Skeletal muscle cell (primary cell): ENCODE measurements at regions not wholly inside any gene's neighbourhood (a gene's known extent, or its start where the extent isn't known, plus 50 kb on each side); places are given as distances from the start of the nearest gene placed in this dataset.
"Not testable (repeated sequence)": the region's sequence is repeated elsewhere in the genome, so short reads cannot be mapped to it uniquely, and the experiment has no call there.

Source experiments
- DNase-seq: peaks from one replicate; pipeline ENCODE4 v3.0.0-alpha.2; 2010; ENCODE audit warnings: low read depth
- H3K4me3 ChIP-seq: 2 replicates; pipeline ENCODE4 v1.5.1; 2011; ENCODE audit warnings: low read depth, mild to moderate bottlenecking, control low read depth, low read length, moderate library complexity

DNA sequence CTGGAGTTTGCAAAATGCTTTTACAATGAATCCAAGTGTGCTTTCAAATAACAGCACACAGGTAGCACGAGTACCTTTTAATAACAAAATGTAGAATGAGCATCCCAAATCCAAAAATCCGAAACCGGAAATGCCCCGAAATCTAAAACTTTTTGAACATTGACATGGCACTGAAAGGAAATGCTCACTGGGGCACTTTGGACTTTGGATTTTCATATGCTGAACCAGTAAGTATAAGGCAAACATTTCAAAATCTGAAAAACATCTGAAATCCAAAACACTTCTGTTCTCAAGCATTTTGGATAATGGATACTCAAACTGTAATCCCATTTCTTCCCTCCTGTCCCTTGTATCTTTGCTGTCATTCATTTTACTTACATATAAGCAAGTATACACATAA is 50.1 kb downstream of the GCNT4 start:
- no peak overlapping the region for H3K4me3 ChIP-seq
- DNase-seq: no peak

GRCh38 chr5:74995926-74996325 is 56.4 kb downstream of the GCNT4 start:
- H3K4me3 ChIP-seq: no peak overlapping the region

DNA sequence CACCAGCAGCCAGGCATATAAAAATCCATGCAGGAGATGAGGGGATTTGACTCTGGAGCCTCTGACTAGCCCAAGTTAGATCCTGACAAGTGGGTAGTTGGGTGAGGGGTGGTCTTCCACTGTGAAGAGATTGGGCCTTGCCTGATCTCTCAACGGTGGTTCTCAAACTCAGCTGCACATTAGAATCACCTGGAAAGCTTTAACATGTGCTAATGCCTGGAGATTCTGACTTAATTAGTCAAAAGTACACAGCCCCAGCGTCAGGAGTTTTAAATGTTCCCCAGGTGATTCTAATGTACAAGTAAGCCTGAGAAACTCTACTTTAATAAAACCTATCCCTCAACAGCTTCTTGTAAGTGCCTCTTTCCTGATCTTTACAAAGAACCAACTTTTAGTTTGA is 57.5 kb downstream of the GCNT4 start:
- no peak overlapping the region for H3K4me3 ChIP-seq
- DNase-seq: no peak

More at GRCh38 chr5:74995926-74996325, 56.4 kb downstream of the GCNT4 start:
- DNase-seq: no peak

- H3K4me3 ChIP-seq: no peak overlapping the region
- DNase-seq: no peak
Observed at GRCh38 chr5:74993743-74994142, 58.6 kb downstream of the GCNT4 start.

DNA sequence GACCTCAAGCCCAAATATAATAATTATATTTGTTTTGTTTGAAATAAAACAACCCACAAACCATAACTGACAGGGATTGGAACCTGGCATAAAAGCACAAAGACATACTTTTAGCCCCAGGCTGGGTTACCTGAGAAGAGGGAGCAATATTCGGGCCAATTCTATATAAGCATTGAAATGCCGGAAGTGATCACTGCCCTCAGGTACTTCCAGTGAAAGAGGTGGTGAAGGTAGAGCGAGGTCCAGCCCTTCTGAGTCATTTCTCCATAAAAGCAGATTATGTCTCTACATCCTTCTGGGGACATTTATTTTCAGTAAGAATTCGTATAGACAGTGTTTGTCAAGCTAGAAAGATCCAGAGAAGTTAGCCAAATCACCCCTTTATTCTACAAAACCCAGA is 59.6 kb downstream of the GCNT4 start:
- DNase-seq: no peak
- H3K4me3 ChIP-seq: no peak overlapping the region

DNA sequence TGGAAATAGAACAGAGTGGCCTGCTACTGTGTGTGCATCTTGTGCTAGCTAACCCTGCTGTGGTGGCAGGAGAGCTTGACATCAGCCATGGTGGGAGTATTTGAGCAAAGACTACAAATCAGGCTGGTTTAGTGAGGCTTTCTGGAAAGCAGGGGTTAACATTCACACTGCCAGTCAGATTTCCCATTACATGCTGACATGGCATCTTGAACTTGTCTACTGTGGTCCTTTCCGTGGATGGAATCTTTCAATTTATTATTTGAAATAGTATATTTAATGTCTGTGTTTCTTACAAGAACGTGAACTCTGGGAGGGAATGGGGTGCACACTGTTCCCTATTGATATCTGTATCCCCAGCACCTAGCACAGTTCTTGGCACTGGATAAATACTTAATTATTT is 60.8 kb downstream of the GCNT4 start:
- no peak overlapping the region for H3K4me3 ChIP-seq
- no peak for DNase-seq

GRCh38 chr5:74990194-74990593 is 62.2 kb downstream of the GCNT4 start:
- DNase-seq: no peak
- H3K4me3 ChIP-seq: no peak overlapping the region

DNA sequence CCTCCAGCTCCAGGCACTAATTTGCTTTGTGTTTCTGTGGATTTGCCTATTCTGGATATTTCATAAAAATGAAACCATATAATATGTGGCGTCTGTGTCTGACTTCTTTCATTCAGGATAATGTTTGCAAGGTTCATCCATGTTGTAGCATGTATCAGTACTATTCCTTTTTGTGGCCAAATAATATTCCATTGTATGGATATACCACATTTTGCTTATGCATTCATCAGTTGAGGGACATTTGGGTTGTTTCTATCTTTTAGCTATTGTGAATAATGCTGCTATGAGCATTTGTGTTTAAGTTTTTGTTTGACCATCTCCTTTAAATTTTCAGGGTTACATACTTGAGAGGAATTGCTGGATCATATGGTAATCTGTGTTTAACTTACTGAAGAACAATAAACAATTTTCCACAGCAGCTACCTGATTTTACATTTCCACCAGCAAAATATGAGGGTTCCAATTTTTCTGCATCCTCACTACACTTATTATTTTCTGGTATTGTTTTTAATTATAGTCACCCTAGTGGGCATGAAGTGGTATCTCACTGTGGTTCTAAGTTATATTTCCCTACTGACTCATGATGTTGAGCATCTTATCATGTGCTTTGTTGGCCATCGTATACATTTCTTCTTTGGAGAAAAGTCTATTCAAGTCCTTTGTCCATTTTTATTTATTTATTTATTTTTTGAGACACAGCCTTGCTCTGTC is 63.9 kb downstream of the GCNT4 start:
- no peak for DNase-seq
- no peak overlapping the region for H3K4me3 ChIP-seq

DNA sequence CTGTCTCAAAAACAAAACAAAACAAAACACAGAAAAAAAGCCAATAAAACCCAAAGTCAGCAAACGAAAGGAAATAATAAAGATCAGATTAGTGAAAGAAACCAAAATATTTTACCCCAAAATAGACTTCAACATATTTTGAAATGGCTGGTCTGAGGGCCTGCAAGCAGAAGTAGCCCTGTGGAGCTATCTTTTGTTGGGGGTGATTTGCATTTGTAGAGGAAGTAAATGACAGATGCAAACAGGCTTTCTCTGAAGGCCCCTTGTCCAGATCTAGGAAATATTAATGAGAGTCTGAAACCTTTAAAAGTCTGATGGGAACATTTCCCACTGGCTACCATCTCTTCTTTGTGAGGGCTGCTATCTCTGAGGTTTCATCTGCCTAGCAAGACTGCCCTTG is 74.0 kb downstream of the GCNT4 start:
- DNase-seq: no peak
- H3K4me3 ChIP-seq: no peak overlapping the region

- no peak overlapping the region for H3K4me3 ChIP-seq
- no peak for DNase-seq
Observed at GRCh38 chr5:74977471-74977870, 74.9 kb downstream of the GCNT4 start.

- H3K4me3 ChIP-seq: no peak overlapping the region
- no peak for DNase-seq
Observed at GRCh38 chr5:74976651-74977050, 75.7 kb downstream of the GCNT4 start.

GRCh38 chr5:74975582-74975981 is 76.8 kb downstream of the GCNT4 start:
- no peak for DNase-seq
- H3K4me3 ChIP-seq: no peak overlapping the region

- DNase-seq: no peak
- no peak overlapping the region for H3K4me3 ChIP-seq
Observed at GRCh38 chr5:74974451-74975091, 77.8 kb downstream of the GCNT4 start.

GRCh38 chr5:74973694-74974093 is 78.7 kb downstream of the GCNT4 start:
- no peak for DNase-seq
- no peak overlapping the region for H3K4me3 ChIP-seq

- no peak overlapping the region for H3K4me3 ChIP-seq
- no peak for DNase-seq
Observed at GRCh38 chr5:74971947-74972460, 80.4 kb downstream of the GCNT4 start.

DNA sequence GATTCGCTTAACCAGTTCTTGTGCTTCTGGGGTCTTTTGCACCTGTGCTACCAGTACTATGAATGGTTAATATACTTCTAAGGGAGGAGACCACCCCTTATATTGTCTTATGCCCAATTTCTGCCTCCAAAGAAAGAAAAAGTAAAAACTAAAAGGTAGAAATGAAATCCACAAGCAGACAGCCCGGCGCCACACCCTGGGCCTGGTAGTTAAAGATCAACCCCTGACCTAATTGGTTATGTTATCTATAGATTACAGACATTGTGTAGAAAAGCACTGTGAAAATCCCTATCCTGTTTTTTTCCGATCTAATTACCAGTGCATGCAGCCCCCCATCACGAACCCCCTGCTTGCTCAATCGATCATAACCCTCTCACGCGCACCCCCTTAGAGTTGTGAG is 81.5 kb downstream of the GCNT4 start:
- DNase-seq: not testable (repeated sequence)

DNA sequence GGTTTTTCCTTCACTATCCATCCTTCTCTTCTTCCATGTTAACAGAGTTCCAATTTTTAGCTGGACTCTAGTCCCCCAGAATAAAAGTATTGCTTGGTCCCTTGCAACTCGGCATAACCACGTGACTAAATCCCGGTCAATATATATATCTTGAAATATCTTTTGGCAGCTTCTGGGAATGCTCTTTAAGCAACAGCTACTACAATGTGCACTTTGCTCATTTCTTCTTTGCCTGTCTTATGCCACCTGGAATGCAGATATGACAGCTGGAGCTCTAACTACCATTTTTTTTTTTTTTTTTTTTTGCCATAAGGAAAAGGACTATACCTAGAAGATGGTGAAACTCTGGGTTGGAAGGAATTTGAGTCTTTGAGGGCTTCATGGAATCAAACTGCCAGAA is 82.6 kb downstream of the GCNT4 start:
- H3K4me3 ChIP-seq: no peak overlapping the region
- no peak for DNase-seq

More for the DNA sequence above, 81.5 kb downstream of the GCNT4 start:
- not testable (repeated sequence) for H3K4me3 ChIP-seq

DNA sequence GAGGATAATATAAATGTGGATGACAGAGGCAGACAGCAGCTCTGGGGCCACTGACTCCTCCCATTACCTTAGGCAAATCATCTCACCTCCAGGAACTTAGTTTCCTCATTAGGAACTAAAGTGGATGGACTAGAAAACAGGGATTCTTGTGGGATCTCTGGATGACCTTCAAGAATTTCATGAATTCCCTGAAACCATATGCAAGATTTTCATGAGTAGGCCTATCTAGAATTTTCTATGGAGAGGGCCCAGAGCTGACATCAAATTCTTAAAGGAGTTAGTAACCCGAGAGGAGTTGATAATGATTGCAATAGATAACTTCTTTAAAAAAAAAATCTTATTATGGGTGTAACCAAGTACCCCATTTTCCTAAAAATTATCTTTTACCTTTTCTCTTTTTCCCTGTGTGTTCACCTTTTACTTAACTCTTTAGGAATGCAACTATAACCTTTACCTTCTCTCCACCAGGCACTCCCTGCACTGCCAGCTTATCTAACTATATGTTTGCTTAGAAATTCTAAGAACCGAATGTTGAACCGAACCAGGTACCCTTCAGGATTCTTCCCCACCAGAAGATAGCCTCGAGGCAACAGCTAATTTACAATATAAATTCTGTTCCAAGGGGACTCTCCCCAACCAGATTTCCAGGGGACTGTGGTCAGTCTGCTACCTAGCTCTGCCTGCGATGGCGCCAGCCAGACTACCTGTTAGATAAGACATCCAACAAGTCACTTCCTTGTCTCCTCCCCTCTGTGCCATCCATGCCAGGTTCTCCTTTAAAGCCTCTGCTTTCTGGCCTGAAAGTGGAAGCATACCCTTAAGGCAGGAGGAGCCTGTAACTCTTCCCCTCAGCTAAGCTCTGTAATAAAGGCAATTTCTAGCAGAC is 86.0 kb downstream of the GCNT4 start:
- no peak overlapping the region for H3K4me3 ChIP-seq
- DNase-seq: no peak

GRCh38 chr5:74963407-74963806 is 89.0 kb downstream of the GCNT4 start:
- no peak for DNase-seq
- H3K4me3 ChIP-seq: no peak overlapping the region

GRCh38 chr5:74957906-74958305 is 91.7 kb upstream of the FAM169A start:
- H3K4me3 ChIP-seq: no peak overlapping the region
- no peak for DNase-seq
